Type B pancreatic cell (in vitro differentiated cells): ENCODE measurements at regions not wholly inside any gene's neighbourhood (a gene's known extent, or its start where the extent isn't known, plus 50 kb on each side); places are given as distances from the start of the nearest gene placed in this dataset.

ENCODE experiments used
- DNase-seq: peaks from one replicate; pipeline ENCODE4 v3.0.0; 2021; ENCODE audit warnings: mixed read lengths; ENCODE audit not compliant: unreplicated experiment; ENCODE audit errors: extremely low spot score
- H3K27ac Mint-ChIP-seq: 2 replicates; pipeline ENCODE4 v1.8.0; 2021; ENCODE audit warnings: mild to moderate bottlenecking, mixed read lengths
- H3K27me3 Mint-ChIP-seq: 2 replicates; pipeline ENCODE4 v1.8.0; 2021; ENCODE audit warnings: mixed read lengths
- H3K36me3 Mint-ChIP-seq: 2 replicates; pipeline ENCODE4 v1.8.0; 2021; ENCODE audit warnings: mixed read lengths
- H3K4me1 Mint-ChIP-seq: one replicate; pipeline ENCODE4 v1.8.0; 2021; ENCODE audit warnings: mixed read lengths; ENCODE audit not compliant: unreplicated experiment
- H3K4me3 Mint-ChIP-seq: 2 replicates; pipeline ENCODE4 v1.8.0; 2021; ENCODE audit warnings: mild to moderate bottlenecking, mixed read lengths
- H3K9me3 Mint-ChIP-seq: 2 replicates; pipeline ENCODE4 v1.8.0; 2021; ENCODE audit warnings: mixed read lengths
- CTCF ChIP-seq: fragments of 200-600 bp; sonication (generic); conservative IDR thresholded peaks from 2 replicates; pipeline ENCODE4 v1.5.0; 2021; ENCODE audit warnings: antibody characterized with exemption, mild to moderate bottlenecking

- Mint-ChIP-seq H3K27me3 (peaks cover 20% of the 10 kb centered on the region), H3K4me3 (no peak overlapping the region), H3K36me3 (no peaks in the 10 kb centered on the region), H3K4me1 (no peaks in the 10 kb centered on the region), H3K9me3 (no peaks in the 10 kb centered on the region), H3K27ac (no peak overlapping the region)
- no peak for DNase-seq
- TF ChIP-seq CTCF: no peak
Measured at GRCh38 chr4:3684546-3684945, 81.6 kb upstream of the ADRA2C start.

- no peak for DNase-seq
Measured at GRCh38 chr4:3683744-3684421, 82.3 kb upstream of the ADRA2C start.

GRCh38 chr4:3683077-3683743, 83.0 kb upstream of the ADRA2C start:
- Mint-ChIP-seq H3K4me1 (no peaks in the 10 kb centered on the region), H3K27ac (no peak overlapping the region), H3K27me3 (peaks cover 20% of the 10 kb centered on the region), H3K36me3 (no peaks in the 10 kb centered on the region), H3K9me3 (no peaks in the 10 kb centered on the region), H3K4me3 (no peak overlapping the region)
- DNase-seq: no peak
- no peak for TF ChIP-seq CTCF

More at GRCh38 chr4:3683744-3684421, 82.3 kb upstream of the ADRA2C start:
- Mint-ChIP-seq H3K4me1 (no peaks in the 10 kb centered on the region), H3K4me3 (no peak overlapping the region), H3K27ac (no peak overlapping the region), H3K9me3 (no peaks in the 10 kb centered on the region), H3K36me3 (no peaks in the 10 kb centered on the region), H3K27me3 (peaks cover 20% of the 10 kb centered on the region)
- TF ChIP-seq CTCF: no peak

GRCh38 chr4:3682236-3683076, 83.7 kb upstream of the ADRA2C start:
- H3K4me3 Mint-ChIP-seq: no peak overlapping the region
- no peaks in the 10 kb centered on the region for H3K9me3 Mint-ChIP-seq
- no peak for DNase-seq
- H3K36me3 Mint-ChIP-seq: no peaks in the 10 kb centered on the region
- H3K27me3 Mint-ChIP-seq: peaks cover 20% of the 10 kb centered on the region
- TF ChIP-seq CTCF: no peak
- H3K4me1 Mint-ChIP-seq: no peaks in the 10 kb centered on the region
- H3K27ac Mint-ChIP-seq: no peak overlapping the region

- Mint-ChIP-seq H3K4me1 (no peaks in the 10 kb centered on the region), H3K4me3 (no peak overlapping the region), H3K9me3 (no peaks in the 10 kb centered on the region), H3K27ac (no peak overlapping the region), H3K36me3 (no peaks in the 10 kb centered on the region), H3K27me3 (peaks cover 25% of the 10 kb centered on the region)
- DNase-seq: no peak
- TF ChIP-seq CTCF: no peak
Measured at GRCh38 chr4:3681191-3681590, 85.0 kb upstream of the ADRA2C start.
